ENCODE measurements at regions not wholly inside any gene's neighbourhood (a gene's known extent, or its start where the extent isn't known, plus 50 kb on each side); places are given as distances from the start of the nearest gene placed in this dataset.

DNA sequence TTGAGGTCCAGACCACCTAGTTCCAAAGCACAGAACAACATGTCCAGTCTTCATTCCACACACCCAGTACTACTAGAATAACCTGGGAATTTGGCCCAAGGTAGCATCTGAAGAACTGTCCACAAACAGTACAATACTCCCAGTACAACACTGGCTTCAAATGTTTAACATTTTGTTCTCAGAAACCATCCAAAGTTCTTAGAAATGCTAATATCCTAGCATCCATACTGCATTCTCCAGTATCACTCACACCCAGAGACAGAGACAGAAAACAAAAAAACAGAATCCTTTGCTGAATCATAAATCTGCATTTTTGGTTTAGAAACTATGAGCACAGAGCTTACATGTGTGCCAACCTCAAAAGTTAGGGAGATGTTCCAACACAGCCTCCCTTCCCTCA, 490.8 kb downstream of the FOXO1 start:
- Histone ChIP-seq H3K4me1 (peaks cover 0 to 5% (median 0%) of the 10 kb centered on the region in 4 donors), H3K27me3 (no peaks in the 10 kb centered on the region), H3K27ac (no peak overlapping the region), H3K9me3 (no peaks in the 10 kb centered on the region), H3K36me3 (no peaks in the 10 kb centered on the region), H3K4me3 (no peak overlapping the region)
- TF ChIP-seq CTCF (IDR thresholded peaks at IDR 0.05) (no peak), POLR2A (IDR thresholded peaks at IDR 0.05) (no peak)
- DNase-seq = no peak

GRCh38 chr13:40176242-40176641, 490.2 kb downstream of the FOXO1 start:
- Histone ChIP-seq H3K4me1 (peaks cover 0 to 5% (median 0%) of the 10 kb centered on the region in 4 donors), H3K27ac (no peak overlapping the region), H3K4me3 (no peak overlapping the region), H3K36me3 (no peaks in the 10 kb centered on the region), H3K9me3 (no peaks in the 10 kb centered on the region), H3K27me3 (no peaks in the 10 kb centered on the region)
- no peak for DNase-seq
- TF ChIP-seq CTCF (IDR thresholded peaks at IDR 0.05) (no peak), POLR2A (IDR thresholded peaks at IDR 0.05) (no peak)

- TF ChIP-seq POLR2A (IDR thresholded peaks at IDR 0.05) (no peak), CTCF (IDR thresholded peaks at IDR 0.05) (no peak)
- DNase-seq = no peak
- no peak overlapping the region for H3K27ac ChIP-seq
- no peaks in the 10 kb centered on the region for H3K9me3 ChIP-seq
- H3K4me3 ChIP-seq = no peak overlapping the region
- H3K27me3 ChIP-seq = no peaks in the 10 kb centered on the region
- no peaks in the 10 kb centered on the region for H3K4me1 ChIP-seq
- no peaks in the 10 kb centered on the region for H3K36me3 ChIP-seq
These were observed 488.3 kb downstream of the FOXO1 start for GRCh38 chr13:40178130-40178529.

- Histone ChIP-seq H3K9me3 (no peaks in the 10 kb centered on the region), H3K4me3 (no peak overlapping the region), H3K27me3 (no peaks in the 10 kb centered on the region), H3K27ac (no peak overlapping the region), H3K4me1 (no peaks in the 10 kb centered on the region), H3K36me3 (no peaks in the 10 kb centered on the region)
- TF ChIP-seq POLR2A (IDR thresholded peaks at IDR 0.05) = no peak
- no peak for TF ChIP-seq CTCF (IDR thresholded peaks at IDR 0.05)
- DNase-seq = no peak
These were observed 486.8 kb downstream of the FOXO1 start for GRCh38 chr13:40179445-40180281.

DNA sequence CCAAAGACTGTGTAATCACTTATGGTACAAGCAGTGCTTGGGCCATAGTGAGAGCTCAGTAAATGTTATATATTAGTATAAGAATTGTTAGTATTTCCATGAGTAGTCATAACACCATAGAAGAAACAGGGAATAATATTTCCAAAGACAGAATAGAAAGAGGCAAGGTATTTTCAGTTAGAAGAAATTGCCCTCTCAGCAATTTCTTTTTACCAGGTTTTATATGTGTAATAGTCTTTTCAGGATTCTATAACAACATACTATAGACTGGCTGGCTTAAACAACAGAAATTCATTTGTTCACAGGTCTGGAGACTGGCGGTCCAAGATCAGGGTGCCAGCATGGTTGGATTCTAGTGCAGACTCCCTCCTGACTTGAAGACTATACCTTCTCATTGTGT, 485.7 kb downstream of the FOXO1 start:
- Histone ChIP-seq H3K36me3 (no peaks in the 10 kb centered on the region), H3K4me1 (no peaks in the 10 kb centered on the region), H3K27ac (no peak overlapping the region), H3K27me3 (no peaks in the 10 kb centered on the region), H3K9me3 (no peaks in the 10 kb centered on the region), H3K4me3 (no peak overlapping the region)
- TF ChIP-seq CTCF (IDR thresholded peaks at IDR 0.05) = no peak
- TF ChIP-seq POLR2A (IDR thresholded peaks at IDR 0.05) = no peak
- no peak for DNase-seq

Measured in Peyer's patch (tissue), 4 donors.